ENCODE measurements at regions not wholly inside any gene's neighbourhood (a gene's known extent, or its start where the extent isn't known, plus 50 kb on each side); places are given as distances from the start of the nearest gene placed in this dataset.

DNA sequence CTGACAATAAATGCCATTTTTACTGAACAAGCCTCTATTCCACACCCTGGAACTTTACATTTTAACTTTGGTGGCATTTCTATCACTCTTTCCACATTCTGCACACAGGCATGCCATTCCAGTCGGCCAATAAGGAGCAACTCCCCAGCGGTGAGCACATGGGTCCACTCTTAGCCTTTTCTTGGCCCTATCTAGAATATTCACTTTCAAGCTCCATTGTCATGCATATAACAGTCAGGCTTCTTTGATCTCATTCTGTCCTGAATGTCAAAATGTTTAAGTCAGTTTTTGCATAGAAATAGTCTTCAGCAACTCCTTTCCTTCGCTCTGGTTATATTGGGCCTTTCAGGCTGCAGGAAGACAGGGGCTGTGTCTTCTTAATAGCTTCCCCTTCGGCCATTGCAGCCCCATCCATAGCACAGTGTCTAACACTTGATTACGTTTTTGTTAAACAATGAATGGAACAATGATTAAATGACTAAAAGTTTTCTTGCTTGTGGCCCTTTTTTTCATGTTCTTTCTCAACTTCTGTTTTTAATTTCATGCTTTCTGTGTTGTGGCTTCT lies 427.3 kb downstream of the MFSD1 start:
- TF ChIP-seq, protein P1, sequence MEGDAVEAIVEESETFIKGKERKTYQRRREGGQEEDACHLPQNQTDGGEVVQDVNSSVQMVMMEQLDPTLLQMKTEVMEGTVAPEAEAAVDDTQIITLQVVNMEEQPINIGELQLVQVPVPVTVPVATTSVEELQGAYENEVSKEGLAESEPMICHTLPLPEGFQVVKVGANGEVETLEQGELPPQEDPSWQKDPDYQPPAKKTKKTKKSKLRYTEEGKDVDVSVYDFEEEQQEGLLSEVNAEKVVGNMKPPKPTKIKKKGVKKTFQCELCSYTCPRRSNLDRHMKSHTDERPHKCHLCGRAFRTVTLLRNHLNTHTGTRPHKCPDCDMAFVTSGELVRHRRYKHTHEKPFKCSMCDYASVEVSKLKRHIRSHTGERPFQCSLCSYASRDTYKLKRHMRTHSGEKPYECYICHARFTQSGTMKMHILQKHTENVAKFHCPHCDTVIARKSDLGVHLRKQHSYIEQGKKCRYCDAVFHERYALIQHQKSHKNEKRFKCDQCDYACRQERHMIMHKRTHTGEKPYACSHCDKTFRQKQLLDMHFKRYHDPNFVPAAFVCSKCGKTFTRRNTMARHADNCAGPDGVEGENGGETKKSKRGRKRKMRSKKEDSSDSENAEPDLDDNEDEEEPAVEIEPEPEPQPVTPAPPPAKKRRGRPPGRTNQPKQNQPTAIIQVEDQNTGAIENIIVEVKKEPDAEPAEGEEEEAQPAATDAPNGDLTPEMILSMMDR (IDR thresholded peaks at IDR 0.05; ENCODE audit: low read depth, low read length): no peak

DNA sequence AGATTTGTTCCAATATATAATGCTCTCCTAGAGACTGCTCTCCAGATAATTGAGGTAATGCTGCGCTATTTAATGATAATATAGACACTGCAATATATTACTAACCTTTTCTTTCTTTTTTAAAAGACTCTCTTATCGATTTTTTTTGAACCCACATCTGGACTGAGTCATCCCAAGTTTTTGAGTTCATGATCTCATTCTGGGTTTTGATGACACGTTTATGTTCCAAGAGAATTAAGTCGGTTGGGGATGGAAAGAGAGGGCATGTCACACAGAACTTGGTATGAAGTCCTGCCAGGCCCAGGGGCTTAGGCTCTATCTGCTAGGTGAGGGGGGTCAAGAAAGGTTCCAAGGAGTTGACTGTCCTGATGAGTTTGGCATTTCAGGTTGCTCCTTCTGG lies 431.1 kb downstream of the MFSD1 start:
- TF ChIP-seq, protein P1 (IDR thresholded peaks at IDR 0.05; ENCODE audit: low read depth, low read length): no peak
- H3K4me3 ChIP-seq (ENCODE audit: low read depth, low read length): no peak overlapping the region

More for the DNA sequence above, 427.3 kb downstream of the MFSD1 start:
- H3K4me3 ChIP-seq (ENCODE audit: low read depth, low read length): no peak overlapping the region

DNA sequence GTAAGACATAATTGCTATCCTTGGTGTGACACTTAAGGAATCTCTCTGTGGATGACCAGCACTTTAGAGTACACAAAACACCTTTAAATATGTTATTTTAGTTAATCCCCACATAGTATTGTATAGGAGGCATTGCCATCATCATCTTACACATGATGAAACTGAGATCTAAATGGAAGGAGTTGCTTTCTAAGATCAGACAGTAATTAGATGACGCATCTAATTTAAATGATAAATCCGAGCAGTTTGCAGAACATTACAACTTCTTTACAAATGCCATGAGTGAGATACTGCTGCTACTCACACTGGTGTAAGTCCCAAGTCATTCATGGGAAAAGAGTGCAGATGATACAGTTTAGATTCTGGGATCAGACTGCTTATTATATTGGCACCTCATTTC lies 431.9 kb downstream of the MFSD1 start:
- no peak overlapping the region for H3K4me3 ChIP-seq (ENCODE audit: low read depth, low read length)
- TF ChIP-seq, protein P1 (IDR thresholded peaks at IDR 0.05; ENCODE audit: low read depth, low read length): no peak

DNA sequence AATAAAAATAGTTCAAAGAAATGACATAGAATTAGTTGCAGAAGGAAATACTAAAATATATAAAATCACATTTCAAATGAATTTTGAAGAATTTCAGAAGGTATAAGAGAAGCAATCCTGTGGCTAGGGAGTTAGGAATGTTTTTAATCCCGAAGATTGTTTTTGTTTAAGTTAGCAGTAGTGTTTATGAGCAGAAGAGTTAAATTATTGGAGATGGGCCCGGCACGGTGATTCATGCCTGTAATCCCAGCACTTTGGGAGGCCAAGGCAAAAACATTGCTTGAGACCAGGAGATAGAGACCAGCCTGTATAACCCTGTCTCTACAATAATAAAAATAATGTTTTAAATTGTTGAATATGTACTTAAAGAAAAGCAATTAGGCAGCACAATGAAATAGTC lies 432.5 kb downstream of the MFSD1 start:
- TF ChIP-seq, protein P1 (IDR thresholded peaks at IDR 0.05; ENCODE audit: low read depth, low read length): no peak
- no peak overlapping the region for H3K4me3 ChIP-seq (ENCODE audit: low read depth, low read length)

DNA sequence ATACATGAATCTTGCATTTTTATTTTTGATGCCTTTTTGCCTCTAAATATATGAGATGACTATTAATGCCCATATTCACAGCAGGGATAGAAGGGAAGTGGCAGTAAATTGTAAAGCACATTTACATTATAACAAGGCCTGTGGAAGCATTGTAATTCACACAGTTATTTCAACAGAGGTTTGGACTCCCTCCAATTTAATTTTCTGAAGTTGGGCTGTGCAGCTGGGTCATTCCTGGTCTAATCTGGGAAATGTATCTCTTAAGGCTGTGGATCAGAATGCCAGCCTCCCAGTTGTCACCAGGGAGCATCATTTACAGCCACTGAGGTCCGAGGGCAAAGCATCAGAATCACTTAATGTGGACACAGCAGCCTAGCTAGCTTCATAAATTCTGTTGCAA lies 434.5 kb downstream of the MFSD1 start:
- H3K4me3 ChIP-seq (ENCODE audit: low read depth, low read length): no peak overlapping the region
- TF ChIP-seq, protein P1 (IDR thresholded peaks at IDR 0.05; ENCODE audit: low read depth, low read length): no peak

DNA sequence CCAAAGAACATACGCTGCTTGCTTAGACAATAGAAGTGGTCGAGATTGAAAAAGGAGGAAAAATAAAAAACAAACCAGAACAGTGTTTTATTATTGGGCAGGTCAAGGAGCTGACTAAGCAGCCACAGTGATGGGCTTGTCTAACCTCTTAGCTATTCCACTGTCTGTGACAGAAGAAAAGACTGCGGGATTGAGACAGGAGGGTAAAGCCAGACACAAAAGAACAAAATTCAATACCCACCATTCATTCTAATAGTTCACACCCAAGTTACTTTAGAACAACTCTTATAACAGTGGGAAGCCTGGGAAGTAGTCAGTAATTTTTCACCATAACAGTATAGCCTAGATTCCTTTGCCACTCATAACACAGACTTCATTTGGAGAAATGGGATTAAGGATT lies 435.4 kb downstream of the MFSD1 start:
- TF ChIP-seq, protein P1 (IDR thresholded peaks at IDR 0.05; ENCODE audit: low read depth, low read length): no peak
- no peak overlapping the region for H3K4me3 ChIP-seq (ENCODE audit: low read depth, low read length)

DNA sequence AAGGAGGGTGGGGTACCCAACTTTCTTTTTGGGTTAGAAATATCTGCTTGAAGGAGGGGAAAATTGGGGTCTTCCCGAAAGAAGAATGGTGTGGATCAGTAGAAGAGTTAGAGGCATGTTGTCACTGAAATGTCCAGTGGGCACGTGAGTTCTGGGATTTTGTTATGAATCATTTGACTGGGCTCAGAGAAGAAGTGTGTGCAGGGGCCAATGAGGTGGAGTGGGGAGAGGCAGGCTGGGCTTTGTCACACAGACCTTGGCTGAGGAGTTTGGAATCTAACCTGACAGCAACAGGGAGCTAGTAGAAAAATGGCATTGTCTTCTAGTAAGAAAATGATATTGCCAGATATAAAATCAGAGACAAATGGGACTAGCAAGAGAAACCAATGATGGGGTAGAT lies 436.8 kb downstream of the MFSD1 start:
- no peak overlapping the region for H3K4me3 ChIP-seq (ENCODE audit: low read depth, low read length)
- TF ChIP-seq, protein P1 (IDR thresholded peaks at IDR 0.05; ENCODE audit: low read depth, low read length): no peak

Data from WI38 (cell line).